PC-3 (cell line): ENCODE measurements at regions not wholly inside any gene's neighbourhood (a gene's known extent, or its start where the extent isn't known, plus 50 kb on each side); places are given as distances from the start of the nearest gene placed in this dataset.

Experiments used
- ATAC-seq: fragments of 200-7000 bp; cut with Tn5 transposase; 2 replicates; pipeline ENCODE4 v1.9.1; 2020; ENCODE audit warnings: mild to moderate bottlenecking, moderate library complexity
- BruUV-seq: library from RNA; stranded (reverse); fragments of 400-500 nt; replicated peaks from 2 replicates; lab custom pipeline; 2021; lab: Mats Ljungman, UMichigan
- CTCF ChIA-PET: fragments of 300-600 bp; sonication (Branson Sonifier 250); formaldehyde crosslinking; loops from one replicate; lab custom pipeline; 2022; ENCODE audit warnings: antibody characterized with exemption; lab: Charles Lee
- POLR2A ChIA-PET: fragments of 300-600 bp; sonication (Branson Sonifier 250); formaldehyde crosslinking; loops from one replicate; lab custom pipeline; 2022; ENCODE audit warnings: antibody characterized with exemption; ENCODE audit not compliant: unreplicated experiment; lab: Charles Lee
- DNase-seq: peaks from one replicate; pipeline ENCODE4 v3.0.0-alpha.2; 2015
- H2AFZ ChIP-seq: fragments of 300-600 bp; sonication (generic); 2 replicates; pipeline ENCODE4 v1.6.0; 2016; ENCODE audit warnings: antibody characterized with exemption, low read length
- H3F3A ChIP-seq: fragments of 300-600 bp; sonication (generic); one replicate; pipeline ENCODE4 v1.6.0; 2017; ENCODE audit warnings: antibody characterized with exemption, low read length, control low read depth, mild to moderate bottlenecking; ENCODE audit not compliant: unreplicated experiment
- H3K27ac ChIP-seq: fragments of 300-600 bp; sonication (generic); 2 replicates; pipeline ENCODE4 v1.5.1; 2016; ENCODE audit warnings: mild to moderate bottlenecking, low read length
- H3K27me3 ChIP-seq: fragments of 300-600 bp; sonication (generic); 2 replicates; pipeline ENCODE4 v1.6.1; 2016; ENCODE audit warnings: low read length, mixed read lengths
- H3K36me3 ChIP-seq: fragments of 300-600 bp; sonication (generic); 2 replicates; pipeline ENCODE4 v1.6.1; 2016; ENCODE audit warnings: low read depth, mixed run types, low read length, mixed read lengths
- H3K4me1 ChIP-seq: fragments of 300-600 bp; sonication (generic); 2 replicates; pipeline ENCODE4 v1.5.1; 2016; ENCODE audit warnings: low read length; ENCODE audit not compliant: insufficient read depth
- H3K4me2 ChIP-seq: fragments of 300-600 bp; sonication (generic); 2 replicates; pipeline ENCODE4 v1.6.0; 2016; ENCODE audit warnings: low read length
- H3K4me3 ChIP-seq: fragments of 300-600 bp; sonication (generic); 2 replicates; pipeline ENCODE4 v1.5.1; 2016; ENCODE audit warnings: mild to moderate bottlenecking, low read length, mixed read lengths
- H3K79me2 ChIP-seq: fragments of 300-600 bp; sonication (generic); 2 replicates; pipeline ENCODE4 v1.6.1; 2017; ENCODE audit warnings: low read length, mixed read lengths
- H3K9ac ChIP-seq: fragments of 300-600 bp; sonication (generic); 2 replicates; pipeline ENCODE4 v1.6.0; 2016; ENCODE audit warnings: mild to moderate bottlenecking, low read length
- H3K9me2 ChIP-seq: fragments of 300-600 bp; sonication (generic); replicated peaks from 2 replicates; pipeline ENCODE4 v1.6.1; 2016; ENCODE audit warnings: mixed run types, low read length, mixed read lengths
- H3K9me3 ChIP-seq: fragments of 300-600 bp; sonication (generic); 2 replicates; pipeline ENCODE4 v1.6.1; 2016; ENCODE audit warnings: low read length, mixed read lengths
- H4K20me1 ChIP-seq: fragments of 300-600 bp; sonication (generic); 2 replicates; pipeline ENCODE4 v1.6.1; 2016; ENCODE audit warnings: low read length, mixed read lengths
- CTCF ChIP-seq: fragments of 300-600 bp; sonication (generic); conservative IDR thresholded peaks from 2 replicates; pipeline ENCODE4 v1.5.1; 2017; ENCODE audit warnings: antibody characterized with exemption, low read depth, mild to moderate bottlenecking, low read length
- EZH2 ChIP-seq: fragments of 300-600 bp; sonication (generic); IDR thresholded peaks from one replicate; pipeline ENCODE4 v1.6.1; 2017; ENCODE audit warnings: antibody characterized with exemption, mild to moderate bottlenecking, low read length; ENCODE audit not compliant: unreplicated experiment
- EZH2phosphoT487 ChIP-seq: fragments of 300-600 bp; sonication (generic); IDR thresholded peaks from 2 replicates; pipeline ENCODE4 v1.6.1; 2018; ENCODE audit warnings: mild to moderate bottlenecking, antibody characterized with exemption, low read length, borderline replicate concordance
- intact Hi-C: fragments of 100-400 bp; cut with micrococcal nuclease; formaldehyde crosslinking; loops from 2 replicates; pipeline ENCODE4 v1.9.0; 2023

DNA sequence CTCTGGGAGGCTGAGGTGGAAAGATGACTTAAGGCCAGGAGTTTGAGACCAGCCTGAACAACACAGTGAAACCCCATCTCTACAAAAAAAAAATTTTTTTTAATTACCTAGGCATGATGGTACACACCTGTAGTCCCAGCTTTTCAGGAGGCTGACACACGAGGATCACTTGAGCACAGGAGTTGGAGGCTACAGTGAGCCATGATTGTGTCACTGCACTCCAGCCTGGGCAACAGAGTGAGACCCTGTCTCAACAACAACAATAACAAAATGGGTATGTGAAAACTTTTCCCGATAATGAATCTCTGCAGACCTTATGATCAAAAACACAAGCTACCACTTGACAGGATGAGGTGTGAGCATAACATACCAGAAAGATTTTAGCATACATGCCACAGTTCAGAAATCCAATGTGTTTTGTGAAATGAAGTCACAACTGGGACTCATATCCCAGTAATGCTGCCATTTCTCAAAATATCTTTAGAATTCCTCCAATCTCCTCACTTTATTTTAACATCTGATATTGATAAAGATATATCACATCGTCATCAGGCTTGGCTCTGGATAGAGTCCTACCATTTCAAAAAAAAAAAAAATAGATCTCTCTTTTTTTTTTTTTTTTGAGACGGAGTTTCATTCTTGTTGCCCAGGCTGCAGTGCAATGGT is 74.0 kb upstream of the PELI1 start:
- BruUV-seq: no TSS peak
- CTCF ChIA-PET: no interaction called here

GRCh38 chr2:64219149-64219548 is 74.9 kb upstream of the PELI1 start:
- ChIA-PET POLR2A (no interaction called here), CTCF (interaction anchor here (0.6 kb wide), 1 partner anchor 169 kb away, joined by 3 read pairs; no protein-coding TSS in a partner anchor)
- intact Hi-C loops: no loop called here

More for the DNA sequence above, 74.0 kb upstream of the PELI1 start:
- no peak overlapping the region for H3K27ac ChIP-seq
- POLR2A ChIA-PET: no interaction called here
- no peak overlapping the region for H3K4me3 ChIP-seq
- no peaks in the 10 kb centered on the region for H3K36me3 ChIP-seq
- no peaks in the 10 kb centered on the region for H3K9me3 ChIP-seq
- H3K4me2 ChIP-seq: no peak overlapping the region
- no peak overlapping the region for H3K9ac ChIP-seq
- H3K27me3 ChIP-seq: no peaks in the 10 kb centered on the region
- H3K4me1 ChIP-seq: peaks cover 11% of the 10 kb centered on the region
- TF ChIP-seq EZH2: no peak
- no peak for TF ChIP-seq EZH2phosphoT487
- TF ChIP-seq CTCF: no peak
- DNase-seq: no peak
- H4K20me1 ChIP-seq: no peaks in the 10 kb centered on the region
- intact Hi-C loops: no loop called here
- no peak for ATAC-seq
- H2AFZ ChIP-seq: no peak overlapping the region
- no peaks in the 10 kb centered on the region for H3K79me2 ChIP-seq
- no peaks in the 10 kb centered on the region for H3K9me2 ChIP-seq
- H3F3A ChIP-seq: no peaks in the 10 kb centered on the region

More at GRCh38 chr2:64219149-64219548, 74.9 kb upstream of the PELI1 start:
- Histone ChIP-seq H3K36me3 (no peaks in the 10 kb centered on the region), H3K4me1 (peaks cover 8% of the 10 kb centered on the region), H3K79me2 (no peaks in the 10 kb centered on the region), H3K9me3 (no peaks in the 10 kb centered on the region), H4K20me1 (no peaks in the 10 kb centered on the region), H3K4me3 (no peak overlapping the region), H3K9me2 (no peaks in the 10 kb centered on the region), H3K27me3 (no peaks in the 10 kb centered on the region), H3K27ac (no peak overlapping the region), H2AFZ (no peak overlapping the region), H3K9ac (no peak overlapping the region), H3K4me2 (no peak overlapping the region), H3F3A (no peaks in the 10 kb centered on the region)
- no peak for ATAC-seq
- BruUV-seq: no TSS peak
- TF ChIP-seq EZH2 (no peak), EZH2phosphoT487 (no peak), CTCF (no peak)
- no peak for DNase-seq
